ENCODE measurements at regions not wholly inside any gene's neighbourhood (a gene's known extent, or its start where the extent isn't known, plus 50 kb on each side); places are given as distances from the start of the nearest gene placed in this dataset.
A peak's percentile ranks its signal among the peaks of the same experiment; 100 is the strongest.
"Not testable (repeated sequence)": the region's sequence is repeated elsewhere in the genome, so short reads cannot be mapped to it uniquely, and the experiment has no call there.

DNA sequence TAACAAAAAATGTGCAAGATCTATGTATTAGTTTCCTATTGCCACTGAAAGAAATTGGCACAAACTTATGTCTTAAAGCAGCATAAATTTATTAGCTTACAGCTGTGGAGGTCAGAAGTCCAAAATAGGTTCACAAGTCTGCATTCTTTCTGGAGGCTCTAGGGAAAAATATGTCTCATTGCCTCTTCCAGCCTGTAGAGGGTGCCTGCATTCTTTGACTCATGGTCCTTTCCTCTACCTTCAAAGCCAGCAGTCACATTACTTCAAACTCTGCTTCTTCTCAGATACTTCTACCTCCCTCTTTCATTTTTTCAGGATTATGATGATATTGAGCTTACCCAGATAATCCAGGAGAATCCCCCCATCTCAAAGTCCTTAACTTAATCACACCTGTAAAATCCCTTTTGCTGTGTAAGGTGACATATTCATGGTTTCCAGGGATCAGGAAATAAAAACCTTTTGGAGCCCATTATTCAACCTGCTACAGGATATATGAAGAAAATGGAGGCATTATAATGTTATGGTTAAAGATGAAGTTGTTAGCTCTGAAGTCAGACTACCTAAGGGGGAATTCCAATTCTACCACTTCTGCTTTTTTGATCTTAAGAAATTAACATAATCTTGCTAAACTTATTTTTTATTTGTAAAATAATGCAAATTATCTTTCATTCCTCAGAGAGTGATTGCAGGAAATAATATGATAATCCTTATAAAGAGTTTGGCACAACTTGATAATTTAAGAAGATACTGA is 686.2 kb downstream of the PRIM2 start:
- H3K4me2 ChIP-seq (ENCODE audit: control insufficient read depth, insufficient read depth); H3K79me2 ChIP-seq (ENCODE audit: control insufficient read depth, insufficient read depth, low read length); POLR2A ChIA-PET; DNase-seq (ENCODE audit: low read depth, low spot score); SMC1A ChIA-PET (ENCODE audit: uncharacterized antibody, unreplicated experiment); CTCF ChIA-PET; RAD21 ChIA-PET (ENCODE audit: unreplicated experiment); H3K4me3 ChIP-seq; H3K9ac ChIP-seq (ENCODE audit: control insufficient read depth, insufficient read depth, low read length); H3K9me3 ChIP-seq (replicated peaks; ENCODE audit: control insufficient read depth, insufficient read depth, low read length); H2AFZ ChIP-seq (ENCODE audit: control insufficient read depth, low read depth, low read length); H3K36me3 ChIP-seq (ENCODE audit: control insufficient read depth in 2 of 2, insufficient read depth in 2 of 2, low read length in 1 of 2); FAIRE-seq; intact Hi-C loops (cut with micrococcal nuclease; ENCODE audit: unreplicated experiment); H3K27ac ChIP-seq (ENCODE audit: control insufficient read depth, insufficient read depth); H3K4me1 ChIP-seq (ENCODE audit: control insufficient read depth, insufficient read depth, low read length); H3K27me3 ChIP-seq (replicated peaks in 1 of 2; ENCODE audit: control insufficient read depth in 2 of 2, insufficient read depth in 2 of 2, low read length in 1 of 2); BruUV-seq (replicated peaks); in situ Hi-C loops (cut with MboI); H4K20me1 ChIP-seq (ENCODE audit: control insufficient read depth, insufficient read depth): not testable (repeated sequence)
- TF ChIP-seq SPI1 (IDR thresholded peaks at IDR 0.05; ENCODE audit: borderline replicate concordance, insufficient read depth, low read depth, low read length), result peak; percentile 69; the same call in 1 of the 2 replicates
- peak; percentile 62 for ATAC-seq

DNA sequence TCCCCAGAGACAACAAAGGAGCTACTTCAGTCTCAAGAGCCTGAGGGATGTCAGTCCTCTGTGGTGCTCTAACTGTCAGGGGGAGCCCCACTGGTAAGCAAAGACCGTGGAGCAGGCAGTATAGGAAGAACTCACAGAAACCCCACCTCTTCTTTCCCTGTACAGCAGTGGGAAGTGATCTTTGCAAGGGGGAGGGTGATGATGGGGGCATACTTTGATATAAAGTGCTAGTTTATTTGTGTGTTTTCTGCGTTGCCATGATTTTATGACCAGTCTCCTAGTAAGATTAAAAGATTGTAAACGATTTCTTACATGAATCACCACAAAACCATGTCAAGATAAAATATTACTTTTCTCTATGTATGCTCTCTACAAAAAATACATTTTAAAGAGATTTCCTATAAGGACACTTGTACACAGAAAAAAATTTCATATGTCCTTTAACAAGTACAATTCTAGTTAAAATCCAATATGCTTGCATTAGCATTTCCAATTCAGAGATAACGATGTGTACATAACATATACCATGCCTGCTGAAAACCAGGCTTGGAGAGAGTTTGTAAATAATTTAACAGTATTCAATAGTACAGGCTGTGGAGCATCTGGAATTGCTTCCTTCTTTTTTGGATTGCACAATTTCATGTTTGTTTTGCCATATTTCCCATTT is 690.0 kb downstream of the PRIM2 start:
- ATAC-seq; H2AFZ ChIP-seq (ENCODE audit: control insufficient read depth, low read depth, low read length); H3K4me1 ChIP-seq (ENCODE audit: control insufficient read depth, insufficient read depth, low read length); FAIRE-seq; in situ Hi-C loops (cut with MboI); BruUV-seq (replicated peaks); RAD21 ChIA-PET (ENCODE audit: unreplicated experiment); SMC1A ChIA-PET (ENCODE audit: uncharacterized antibody, unreplicated experiment); H3K9me3 ChIP-seq (replicated peaks; ENCODE audit: control insufficient read depth, insufficient read depth, low read length); H4K20me1 ChIP-seq (ENCODE audit: control insufficient read depth, insufficient read depth); H3K27ac ChIP-seq (ENCODE audit: control insufficient read depth, insufficient read depth); H3K4me2 ChIP-seq (ENCODE audit: control insufficient read depth, insufficient read depth); H3K27me3 ChIP-seq (replicated peaks in 1 of 2; ENCODE audit: control insufficient read depth in 2 of 2, insufficient read depth in 2 of 2, low read length in 1 of 2); DNase-seq (ENCODE audit: low read depth, low spot score); intact Hi-C loops (cut with micrococcal nuclease; ENCODE audit: unreplicated experiment); H3K36me3 ChIP-seq (ENCODE audit: control insufficient read depth in 2 of 2, insufficient read depth in 2 of 2, low read length in 1 of 2); POLR2A ChIA-PET; H3K4me3 ChIP-seq; CTCF ChIA-PET; H3K79me2 ChIP-seq (ENCODE audit: control insufficient read depth, insufficient read depth, low read length); H3K9ac ChIP-seq (ENCODE audit: control insufficient read depth, insufficient read depth, low read length): not testable (repeated sequence)
- WGBS (ENCODE audit: insufficient coverage, insufficient replicate concordance, low lambda C conversion rate, missing lambda C conversion rate), result 25% methylated on average over 4 of the region's 4 CpGs

DNA sequence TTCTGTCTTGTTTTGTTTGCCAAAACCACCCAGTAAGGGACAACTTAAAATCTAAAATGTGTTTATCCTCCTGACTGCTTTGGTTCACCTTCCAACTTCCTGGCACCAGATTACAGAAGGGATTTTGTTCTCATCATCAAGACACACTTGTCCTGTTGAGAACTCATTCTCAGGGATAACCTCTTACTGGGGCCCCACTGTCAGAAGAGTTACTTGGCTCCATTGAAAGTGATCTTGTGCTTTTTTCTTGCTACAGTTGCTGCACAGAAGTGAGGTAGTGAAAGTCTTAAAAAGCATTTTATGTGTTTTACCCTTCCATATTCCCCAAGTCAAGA is 690.5 kb downstream of the PRIM2 start:
- H3K36me3 ChIP-seq (ENCODE audit: control insufficient read depth in 2 of 2, insufficient read depth in 2 of 2, low read length in 1 of 2); CTCF ChIA-PET; SMC1A ChIA-PET (ENCODE audit: uncharacterized antibody, unreplicated experiment); BruUV-seq (replicated peaks); H4K20me1 ChIP-seq (ENCODE audit: control insufficient read depth, insufficient read depth); RAD21 ChIA-PET (ENCODE audit: unreplicated experiment); ATAC-seq; POLR2A ChIA-PET; H3K4me3 ChIP-seq; H3K27ac ChIP-seq (ENCODE audit: control insufficient read depth, insufficient read depth); H3K4me2 ChIP-seq (ENCODE audit: control insufficient read depth, insufficient read depth); FAIRE-seq; DNase-seq (ENCODE audit: low read depth, low spot score); intact Hi-C loops (cut with micrococcal nuclease; ENCODE audit: unreplicated experiment); H3K79me2 ChIP-seq (ENCODE audit: control insufficient read depth, insufficient read depth, low read length); H2AFZ ChIP-seq (ENCODE audit: control insufficient read depth, low read depth, low read length); H3K4me1 ChIP-seq (ENCODE audit: control insufficient read depth, insufficient read depth, low read length); in situ Hi-C loops (cut with MboI); H3K9me3 ChIP-seq (replicated peaks; ENCODE audit: control insufficient read depth, insufficient read depth, low read length); H3K9ac ChIP-seq (ENCODE audit: control insufficient read depth, insufficient read depth, low read length); H3K27me3 ChIP-seq (replicated peaks in 1 of 2; ENCODE audit: control insufficient read depth in 2 of 2, insufficient read depth in 2 of 2, low read length in 1 of 2): not testable (repeated sequence)

DNA sequence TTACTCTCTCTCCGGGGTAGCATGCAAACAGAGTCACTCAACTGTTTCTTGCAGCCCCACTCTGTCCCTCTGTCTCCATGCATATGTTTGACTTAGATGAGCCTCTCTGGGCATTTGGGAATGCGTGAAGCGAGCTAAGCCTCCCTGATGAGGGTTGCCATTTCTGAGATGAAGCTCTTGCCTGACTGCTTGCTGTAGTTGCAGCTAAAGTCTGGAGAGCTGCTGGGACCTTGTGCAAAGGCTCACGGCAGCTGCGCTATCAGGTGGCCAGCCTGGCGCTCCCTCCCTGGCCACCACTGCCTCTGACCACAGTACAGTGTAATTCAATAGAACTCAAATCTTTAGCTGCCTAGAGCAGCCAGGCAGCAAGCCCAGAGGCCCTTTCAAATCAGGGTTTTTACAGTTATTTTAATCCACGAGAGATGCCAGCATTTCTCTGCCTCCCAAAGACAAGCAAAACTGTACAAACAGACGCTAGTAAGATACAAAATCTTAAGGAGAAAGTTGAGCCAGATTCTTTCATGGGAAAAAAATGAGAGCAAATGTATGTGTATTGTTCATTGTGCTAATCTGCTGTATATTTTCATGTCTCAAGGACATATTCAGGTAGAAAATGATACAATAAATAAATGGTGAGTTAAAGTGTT is 694.6 kb downstream of the PRIM2 start:
- H3K4me2 ChIP-seq (ENCODE audit: control insufficient read depth, insufficient read depth); intact Hi-C loops (cut with micrococcal nuclease; ENCODE audit: unreplicated experiment); CTCF ChIA-PET; H3K27ac ChIP-seq (ENCODE audit: control insufficient read depth, insufficient read depth); ATAC-seq; in situ Hi-C loops (cut with MboI); H3K27me3 ChIP-seq (replicated peaks in 1 of 2; ENCODE audit: control insufficient read depth in 2 of 2, insufficient read depth in 2 of 2, low read length in 1 of 2); H3K9me3 ChIP-seq (replicated peaks; ENCODE audit: control insufficient read depth, insufficient read depth, low read length); SMC1A ChIA-PET (ENCODE audit: uncharacterized antibody, unreplicated experiment); H3K79me2 ChIP-seq (ENCODE audit: control insufficient read depth, insufficient read depth, low read length); H3K4me3 ChIP-seq; H3K4me1 ChIP-seq (ENCODE audit: control insufficient read depth, insufficient read depth, low read length); H3K36me3 ChIP-seq (ENCODE audit: control insufficient read depth in 2 of 2, insufficient read depth in 2 of 2, low read length in 1 of 2); H4K20me1 ChIP-seq (ENCODE audit: control insufficient read depth, insufficient read depth); FAIRE-seq; H2AFZ ChIP-seq (ENCODE audit: control insufficient read depth, low read depth, low read length); H3K9ac ChIP-seq (ENCODE audit: control insufficient read depth, insufficient read depth, low read length); BruUV-seq (replicated peaks); DNase-seq (ENCODE audit: low read depth, low spot score); POLR2A ChIA-PET; RAD21 ChIA-PET (ENCODE audit: unreplicated experiment): not testable (repeated sequence)
- 50% methylated on average over 7 of the region's 8 CpGs for WGBS (ENCODE audit: insufficient coverage, insufficient replicate concordance, low lambda C conversion rate, missing lambda C conversion rate)
